ENCODE measurements at regions not wholly inside any gene's neighbourhood (a gene's known extent, or its start where the extent isn't known, plus 50 kb on each side); places are given as distances from the start of the nearest gene placed in this dataset.

DNA sequence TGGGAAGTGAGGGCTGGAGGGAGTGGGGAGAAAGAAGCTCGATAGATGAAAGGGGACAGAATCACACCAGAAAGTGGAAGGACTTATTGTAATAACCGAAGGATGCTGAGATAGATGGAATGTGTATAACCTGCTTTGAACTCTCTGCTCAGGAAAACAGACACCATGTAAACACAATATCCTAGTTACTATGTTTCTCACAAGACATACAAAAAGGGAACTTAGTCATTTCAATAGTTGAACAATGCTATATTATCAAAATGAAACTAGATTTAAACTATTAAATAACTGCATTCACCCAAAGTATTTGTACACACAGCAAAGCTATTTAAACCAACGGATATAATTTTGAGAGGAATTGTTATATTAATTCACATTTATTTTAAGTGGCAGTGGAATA is 108.3 kb upstream of the GADL1 start:
- H3K27ac ChIP-seq = no peak overlapping the region
- DNase-seq (ENCODE audit: low read depth, low spot score) = no peak

GRCh38 chr3:31004025-31004678 is 109.7 kb upstream of the GADL1 start:
- no peak overlapping the region for H3K27ac ChIP-seq
- peak; percentile 37 for DNase-seq (ENCODE audit: low read depth, low spot score)

GRCh38 chr3:31008994-31009393 is 114.5 kb upstream of the GADL1 start:
- peak; percentile 92 for DNase-seq (ENCODE audit: low read depth, low spot score)
- peak overlapping the region; percentile 54 for H3K27ac ChIP-seq

DNA sequence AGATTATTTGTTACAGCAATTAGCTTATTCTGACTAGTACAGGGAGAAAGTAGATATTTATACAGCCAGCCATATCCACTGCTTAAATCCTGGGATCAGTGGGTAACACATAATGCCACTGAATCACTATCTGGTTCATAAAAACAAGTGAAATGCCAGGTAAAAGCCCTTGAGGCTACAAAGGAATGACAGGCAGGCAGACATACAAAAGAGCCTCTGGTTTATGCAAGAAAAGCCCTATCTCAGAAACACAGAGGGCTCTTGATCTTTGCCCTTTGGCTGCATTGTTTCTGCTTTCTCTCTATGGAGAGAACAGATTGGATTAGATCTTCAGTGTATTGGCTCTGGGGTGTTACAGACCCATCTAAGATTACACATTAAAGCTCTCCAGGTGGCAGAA is 115.4 kb upstream of the GADL1 start:
- DNase-seq (ENCODE audit: low read depth, low spot score) = peak; percentile 40
- H3K27ac ChIP-seq = peak overlapping the region; percentile 54

- peak overlapping the region; percentile 54 for H3K27ac ChIP-seq
- no peak for DNase-seq (ENCODE audit: low read depth, low spot score)
Measured at GRCh38 chr3:31010491-31010890, 116.0 kb upstream of the GADL1 start.

GRCh38 chr3:31011380-31011779 is 116.9 kb upstream of the GADL1 start:
- H3K27ac ChIP-seq = no peak overlapping the region

DNA sequence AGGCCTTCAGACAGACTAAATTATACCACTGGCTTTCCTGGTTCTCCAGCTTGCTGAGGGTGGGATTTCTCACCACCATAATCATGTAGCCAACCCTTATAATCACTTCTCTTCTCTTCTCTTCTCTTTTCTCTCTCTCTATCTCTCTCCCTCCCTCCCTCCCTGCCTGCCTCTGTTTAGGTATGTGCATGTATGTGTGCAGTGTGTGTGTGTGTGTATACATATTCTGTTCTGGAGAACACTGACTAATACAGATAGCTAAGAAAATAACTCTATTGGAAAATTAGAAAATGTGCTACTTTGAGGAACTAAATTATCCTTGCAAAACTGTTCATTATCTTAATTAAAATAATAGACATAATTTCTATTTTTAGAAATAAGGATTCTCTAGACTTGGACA is 118.6 kb upstream of the GADL1 start:
- DNase-seq (ENCODE audit: low read depth, low spot score) = no peak
- H3K27ac ChIP-seq = no peak overlapping the region

More at GRCh38 chr3:31011380-31011779, 116.9 kb upstream of the GADL1 start:
- DNase-seq (ENCODE audit: low read depth, low spot score) = no peak

GRCh38 chr3:31013843-31014242 is 119.4 kb upstream of the GADL1 start:
- peak overlapping the region; percentile 49 for H3K27ac ChIP-seq
- DNase-seq (ENCODE audit: low read depth, low spot score) = no peak

DNA sequence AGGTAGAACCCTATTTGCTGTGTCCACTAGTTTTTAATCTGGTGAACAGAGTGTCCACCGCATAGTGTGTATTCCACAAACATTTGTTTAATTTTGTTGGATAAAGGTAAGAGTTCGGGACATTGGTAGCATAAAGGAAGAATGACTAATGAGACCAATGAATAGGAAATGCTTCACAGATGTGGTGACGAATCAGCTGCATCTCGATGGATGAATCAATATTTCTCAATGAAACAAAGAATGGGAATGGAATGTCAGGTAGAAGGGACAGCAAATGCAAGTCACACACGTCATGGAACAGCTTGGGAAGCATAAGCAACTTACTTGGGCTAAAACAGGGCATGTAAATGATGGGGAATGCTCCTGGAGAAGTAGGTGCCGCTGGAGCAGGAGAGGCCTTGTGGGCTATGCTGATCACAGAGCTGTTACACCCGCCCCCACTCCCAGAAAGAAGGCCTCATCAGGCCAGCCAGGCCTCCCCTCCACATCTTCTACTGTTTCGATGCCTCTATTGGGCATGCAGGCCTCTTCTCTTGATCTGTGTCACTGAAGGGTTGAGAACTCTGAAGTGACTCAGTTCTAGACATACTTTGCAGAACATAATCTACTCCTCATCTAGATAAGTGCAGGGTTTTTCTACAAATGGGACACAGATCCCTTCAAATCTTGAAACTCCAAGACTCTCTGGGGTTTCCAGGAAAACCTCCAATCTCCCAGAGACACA is 120.0 kb upstream of the GADL1 start:
- DNase-seq (ENCODE audit: low read depth, low spot score) = peak; percentile 67

GRCh38 chr3:31016196-31016595 is 121.7 kb upstream of the GADL1 start:
- no peak for DNase-seq (ENCODE audit: low read depth, low spot score)

More for the DNA sequence above, 120.0 kb upstream of the GADL1 start:
- peak overlapping the region; percentile 49 for H3K27ac ChIP-seq

DNA sequence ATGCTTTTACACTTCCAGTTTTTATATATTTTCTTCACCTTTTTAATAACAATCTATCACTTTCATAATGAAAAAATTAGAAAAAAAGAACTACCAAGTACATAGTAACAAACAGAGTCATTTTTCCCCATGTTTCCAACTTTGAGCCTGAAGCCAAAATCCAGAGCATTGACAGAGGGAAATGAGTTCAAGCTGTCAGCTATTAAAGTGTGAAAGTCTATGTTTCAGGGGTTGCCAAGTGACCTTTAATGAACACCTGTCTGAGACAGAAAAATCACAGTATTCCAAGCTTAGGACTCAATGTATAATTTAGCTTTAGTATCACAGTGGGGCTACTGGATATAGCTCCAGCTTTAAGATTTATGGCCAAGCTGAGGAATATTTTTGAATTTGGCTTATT is 128.3 kb upstream of the GADL1 start:
- no peak for DNase-seq (ENCODE audit: low read depth, low spot score)
- H3K27ac ChIP-seq = no peak overlapping the region

More at GRCh38 chr3:31016196-31016595, 121.7 kb upstream of the GADL1 start:
- no peak overlapping the region for H3K27ac ChIP-seq

GRCh38 chr3:31025541-31025940 is 131.1 kb upstream of the GADL1 start:
- no peak for DNase-seq (ENCODE audit: low read depth, low spot score)
- H3K27ac ChIP-seq = no peak overlapping the region

- DNase-seq (ENCODE audit: low read depth, low spot score) = no peak
- H3K27ac ChIP-seq = no peak overlapping the region
Measured at GRCh38 chr3:31027191-31027761, 132.8 kb upstream of the GADL1 start.

DNA sequence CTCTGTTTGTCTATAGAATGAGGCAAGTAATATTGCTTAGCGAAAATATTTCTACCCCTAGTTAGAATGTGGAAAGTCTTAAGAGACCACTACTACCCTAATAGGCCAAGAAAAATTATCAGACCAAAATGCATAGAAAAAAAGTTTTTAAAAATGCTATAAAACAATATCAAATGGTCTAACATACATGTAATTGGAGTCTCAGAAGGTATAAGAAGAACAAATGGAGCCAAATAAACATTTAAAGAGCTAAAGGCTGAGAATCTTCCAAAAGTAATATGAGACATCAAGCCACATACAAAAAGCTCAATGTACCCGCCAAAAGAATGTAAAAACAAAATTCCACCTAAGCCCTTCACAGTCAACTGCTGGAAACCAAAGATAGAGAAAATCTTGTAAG is 133.5 kb upstream of the GADL1 start:
- no peak overlapping the region for H3K27ac ChIP-seq
- DNase-seq (ENCODE audit: low read depth, low spot score) = no peak

DNA sequence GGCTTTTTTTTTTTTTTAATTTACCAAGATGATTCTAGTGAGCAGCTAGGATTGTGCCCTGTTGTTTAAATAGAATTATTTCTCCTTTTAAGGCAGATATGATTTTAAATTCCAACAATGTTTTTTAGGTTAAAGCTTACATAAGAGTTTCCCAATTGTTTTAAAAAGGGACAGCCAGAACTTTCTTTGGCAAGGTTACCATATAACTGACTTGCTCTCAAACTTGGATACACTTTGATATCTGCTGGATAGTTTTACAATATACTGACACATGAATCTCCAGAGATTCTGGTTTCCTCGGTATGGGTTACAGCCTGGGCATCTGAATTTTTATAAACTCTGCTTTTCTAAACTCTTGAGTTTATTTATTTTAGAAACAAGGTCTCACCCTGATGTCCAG is 134.3 kb upstream of the GADL1 start:
- no peak overlapping the region for H3K27ac ChIP-seq
- no peak for DNase-seq (ENCODE audit: low read depth, low spot score)

DNA sequence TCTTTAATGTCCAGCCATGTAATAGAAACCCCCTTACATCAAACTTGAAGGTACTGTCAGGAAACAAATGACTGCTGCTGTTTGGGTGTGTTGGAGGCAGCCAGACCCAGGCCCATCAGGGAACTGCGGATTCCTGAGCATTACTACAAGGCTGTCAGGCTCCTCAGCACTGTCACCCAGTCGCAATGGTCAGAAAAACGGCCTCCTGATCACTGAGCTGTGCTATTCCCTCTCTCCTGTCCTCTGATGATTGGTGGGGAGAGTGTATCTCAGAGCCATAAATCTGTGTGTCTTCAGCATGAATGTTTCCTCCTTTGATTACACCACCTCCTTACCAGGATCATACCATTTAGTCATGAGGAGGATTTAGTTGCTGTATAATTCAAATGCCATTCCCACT is 135.2 kb upstream of the GADL1 start:
- no peak for DNase-seq (ENCODE audit: low read depth, low spot score)

GRCh38 chr3:31035681-31036080 is 141.2 kb upstream of the GADL1 start:
- no peak overlapping the region for H3K27ac ChIP-seq
- no peak for DNase-seq (ENCODE audit: low read depth, low spot score)

More for the DNA sequence above, 135.2 kb upstream of the GADL1 start:
- no peak overlapping the region for H3K27ac ChIP-seq

GRCh38 chr3:31038086-31038739 is 143.8 kb upstream of the GADL1 start:
- H3K27ac ChIP-seq = no peak overlapping the region
- no peak for DNase-seq (ENCODE audit: low read depth, low spot score)

DNA sequence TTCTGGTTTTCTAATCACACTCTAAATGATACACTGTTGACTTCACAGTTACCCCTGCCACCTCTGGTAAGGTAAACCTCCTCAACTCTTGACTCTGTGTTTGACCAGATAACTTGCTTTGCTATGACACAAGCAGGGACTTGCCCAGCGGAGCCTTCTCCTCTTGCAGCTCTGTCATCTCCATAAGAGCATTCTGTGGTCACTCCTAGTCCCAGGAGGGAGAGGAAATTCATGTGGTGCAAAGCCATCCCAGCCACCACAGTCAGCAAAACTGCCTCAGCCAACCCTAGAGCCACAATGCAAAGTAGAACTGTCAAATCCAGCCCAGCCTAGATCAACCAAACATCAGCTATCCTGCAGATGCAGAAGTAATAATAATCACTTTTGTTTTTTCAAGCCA is 144.7 kb upstream of the GADL1 start:
- H3K27ac ChIP-seq = no peak overlapping the region
- DNase-seq (ENCODE audit: low read depth, low spot score) = no peak

DNA sequence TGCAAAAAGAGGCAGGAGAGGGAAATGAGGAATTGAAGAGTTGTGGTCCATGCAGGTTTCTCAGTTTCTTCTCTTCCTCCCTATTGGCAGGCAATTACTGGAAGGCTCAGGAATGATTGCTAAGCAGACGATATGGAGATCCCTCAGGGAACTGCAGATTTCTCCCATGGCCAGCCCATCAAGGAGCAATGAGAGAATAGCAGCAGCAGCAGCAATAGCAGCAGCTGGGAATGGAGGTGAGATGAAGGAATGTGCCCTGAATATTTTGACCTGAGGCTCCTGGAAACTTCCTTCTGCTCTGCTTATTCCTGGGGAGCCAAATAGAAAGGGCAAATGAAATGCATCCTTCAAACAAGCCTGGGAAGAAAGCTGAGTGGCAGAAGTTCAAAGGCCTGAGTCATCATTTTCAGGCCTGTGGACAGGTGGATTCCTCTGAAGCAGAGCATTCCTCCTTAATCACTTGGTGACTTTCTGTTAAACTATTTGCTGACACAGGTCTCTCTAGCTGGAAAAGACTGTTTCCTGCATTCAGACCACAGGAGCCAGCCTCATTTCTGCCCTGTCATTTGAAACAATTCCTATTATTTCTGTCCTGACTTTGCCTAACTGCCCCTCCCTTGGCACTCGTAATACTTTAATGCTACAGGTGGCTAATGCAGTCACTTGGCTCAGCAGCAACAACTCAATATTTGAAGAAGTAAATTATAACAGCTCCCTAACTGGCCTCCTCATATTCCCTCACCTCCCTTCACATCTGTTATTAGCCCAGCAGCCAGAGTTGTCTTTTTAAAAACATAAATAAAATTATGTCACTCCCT is 146.9 kb upstream of the GADL1 start:
- H3K27ac ChIP-seq = peak overlapping the region; percentile 10
- peak; percentile 68 for DNase-seq (ENCODE audit: low read depth, low spot score)
